Sciatic nerve (tissue), 2 donors: ENCODE measurements at regions not wholly inside any gene's neighbourhood (a gene's known extent, or its start where the extent isn't known, plus 50 kb on each side); places are given as distances from the start of the nearest gene placed in this dataset.
"Not testable (repeated sequence)": the region's sequence is repeated elsewhere in the genome, so short reads cannot be mapped to it uniquely, and the experiment has no call there.

Experiments
- ATAC-seq: fragments of 200-7000 bp; cut with Tn5 transposase; one replicate; pipeline ENCODE4 v1.9.1; 2020; ENCODE audit warnings: mild to moderate bottlenecking, moderate library complexity
- DNase-seq: peaks from one replicate; pipeline ENCODE4 v3.0.0-alpha.2; 2020; ENCODE audit warnings: low spot score
- intact Hi-C: fragments of 100-400 bp; cut with DNase I; formaldehyde crosslinking; loops from one replicate; pipeline ENCODE4 v1.14.2; 2022
- donor health status: DM: no; HTN: no; CAD: no.
- donor health status: DM: no; HTN: no; CAD: no.

- ATAC-seq, result no peak
- intact Hi-C loops, result no loop called here
- DNase-seq, result no peak
These were observed 68.9 kb downstream of the CYP26B1 start for GRCh38 chr2:72078773-72079172.

DNA sequence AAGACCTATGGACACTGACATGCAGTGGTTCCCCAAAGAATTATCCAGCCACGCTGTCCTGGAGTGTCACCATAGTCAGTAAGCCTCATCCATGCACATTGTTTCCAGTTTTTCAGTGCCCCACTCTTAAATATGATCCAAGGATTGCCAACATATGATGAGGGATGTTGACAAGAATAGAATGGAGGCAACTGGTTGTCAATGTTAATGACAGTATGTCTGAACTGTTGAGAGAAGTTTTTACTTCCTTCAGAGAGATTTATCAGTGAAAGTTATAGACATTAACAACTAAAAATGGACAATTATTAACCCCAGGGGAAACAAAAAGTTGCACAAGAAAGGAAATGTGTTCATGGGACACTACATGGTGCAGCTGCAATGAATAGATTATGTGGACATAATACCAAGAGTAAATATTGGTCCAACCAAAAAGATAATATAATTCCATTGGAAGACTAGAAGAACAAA lies 69.9 kb downstream of the CYP26B1 start:
- intact Hi-C loops, result no loop called here
- no peak for DNase-seq
- ATAC-seq, result no peak

DNA sequence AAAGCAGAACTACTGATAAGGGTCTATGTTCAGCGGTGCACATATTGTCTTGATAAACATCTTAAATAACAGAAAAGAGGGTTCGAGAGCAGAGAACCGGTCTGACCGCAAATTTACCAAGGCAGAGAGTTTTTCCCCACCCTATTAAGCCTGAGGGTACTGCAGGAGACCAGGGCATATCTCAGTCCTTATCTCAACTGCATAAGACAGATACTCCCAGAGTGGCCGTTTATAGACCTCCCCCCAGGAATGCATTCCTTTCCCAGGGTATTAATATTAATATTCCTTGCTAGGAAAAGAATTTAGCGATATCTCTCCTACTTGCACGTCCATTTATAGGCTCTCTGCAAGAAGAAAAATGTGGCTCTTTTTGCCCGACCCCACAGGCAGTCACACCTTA lies 74.3 kb downstream of the CYP26B1 start:
- ATAC-seq, DNase-seq, intact Hi-C loops: not testable (repeated sequence)

DNA sequence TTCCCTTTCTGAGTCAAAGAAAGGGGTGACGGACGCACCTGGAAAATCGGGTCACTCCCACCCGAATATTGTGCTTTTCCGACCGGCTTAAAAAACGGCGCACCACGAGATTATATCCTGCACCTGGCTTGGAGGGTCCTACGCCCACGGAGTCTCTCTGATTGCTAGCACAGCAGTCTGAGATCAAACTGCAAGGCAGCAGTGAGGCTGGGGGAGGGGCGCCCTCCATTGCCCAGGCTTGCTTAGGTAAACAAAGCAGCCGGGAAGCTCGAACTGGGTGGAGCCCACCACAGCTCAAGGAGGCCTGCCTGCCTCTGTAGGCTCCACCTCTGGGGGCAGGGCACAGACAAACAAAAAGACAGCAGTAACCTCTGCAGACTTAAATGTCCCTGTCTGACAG lies 83.5 kb downstream of the CYP26B1 start:
- intact Hi-C loops, DNase-seq, ATAC-seq: not testable (repeated sequence)

DNA sequence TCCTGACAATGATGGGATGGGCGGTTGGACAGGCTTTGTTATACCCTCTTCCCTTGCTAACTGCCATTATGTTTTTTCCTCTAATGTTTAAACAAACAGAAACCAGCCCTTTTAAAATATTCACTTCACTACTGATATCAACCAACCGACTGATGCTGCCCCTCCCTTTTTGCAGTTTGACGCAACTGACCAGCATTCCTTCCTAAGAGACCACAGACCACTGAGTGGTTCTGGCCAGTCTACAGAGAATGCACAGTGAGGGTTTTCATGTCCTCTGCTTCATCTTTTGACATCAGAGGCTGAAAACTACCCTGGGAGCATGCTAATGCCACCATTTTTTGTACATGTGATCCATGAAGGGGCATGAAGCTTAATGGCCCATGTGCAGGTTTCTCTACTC lies 85.3 kb downstream of the CYP26B1 start:
- ATAC-seq (no peak), DNase-seq (no peak)
- intact Hi-C loops, result no loop called here

GRCh38 chr2:72057308-72057707 lies 90.4 kb downstream of the CYP26B1 start:
- intact Hi-C loops, result no loop called here
- DNase-seq (no peak), ATAC-seq (no peak)

- ATAC-seq (no peak), DNase-seq (no peak)
- intact Hi-C loops, result no loop called here
These were observed 95.6 kb downstream of the CYP26B1 start for GRCh38 chr2:72051971-72052505.

DNA sequence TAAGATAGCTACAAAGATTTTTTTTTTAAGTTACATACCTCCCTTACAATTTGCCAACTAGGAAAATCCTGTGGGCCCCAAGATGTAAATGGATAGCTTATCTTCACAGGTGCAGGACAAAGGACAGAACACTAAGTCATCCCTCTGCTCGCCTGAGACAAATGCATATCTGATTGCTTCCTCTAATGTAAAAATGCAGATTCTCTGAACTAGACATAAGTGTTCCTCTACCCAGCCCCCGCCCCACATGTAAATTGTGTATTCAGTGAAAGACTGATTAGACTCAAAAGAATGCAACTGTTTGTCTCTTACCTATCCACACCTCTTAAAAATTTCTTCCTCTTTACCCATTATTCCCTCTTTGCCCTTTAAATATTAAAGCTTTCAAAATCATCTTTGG lies 96.5 kb downstream of the CYP26B1 start:
- DNase-seq (no peak), ATAC-seq (no peak)
- intact Hi-C loops, result no loop called here

GRCh38 chr2:72050734-72051133 lies 96.9 kb downstream of the CYP26B1 start:
- intact Hi-C loops, result no loop called here
- ATAC-seq (no peak), DNase-seq (no peak)

GRCh38 chr2:72048881-72049477 lies 98.7 kb downstream of the CYP26B1 start:
- DNase-seq (no peak), ATAC-seq (no peak)
- intact Hi-C loops, result no loop called here

DNA sequence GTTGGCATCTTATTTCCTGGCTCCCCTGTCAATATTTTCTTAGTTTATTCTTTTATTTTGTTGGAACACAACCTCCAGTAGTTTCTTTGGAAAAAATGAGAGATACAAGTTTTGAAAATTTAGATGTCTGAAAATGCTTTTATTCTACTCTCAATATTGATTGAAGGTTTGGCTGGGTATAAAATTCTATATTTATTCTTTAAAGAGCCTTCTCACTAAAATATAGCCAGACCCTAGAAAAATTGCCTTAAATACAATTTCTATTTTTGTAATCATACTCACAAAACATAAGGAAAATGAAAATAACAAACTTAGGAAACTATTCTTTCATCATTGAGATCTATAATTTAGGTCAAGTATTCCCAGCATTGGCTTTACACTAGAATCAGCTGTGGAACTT lies 103.7 kb downstream of the CYP26B1 start:
- intact Hi-C loops, result no loop called here
- no peak for ATAC-seq
- DNase-seq, result no peak

- DNase-seq, result peak; percentile 39
- intact Hi-C loops, result no loop called here
- ATAC-seq, result no peak
These were observed 106.0 kb downstream of the CYP26B1 start for GRCh38 chr2:72041638-72042111.

DNA sequence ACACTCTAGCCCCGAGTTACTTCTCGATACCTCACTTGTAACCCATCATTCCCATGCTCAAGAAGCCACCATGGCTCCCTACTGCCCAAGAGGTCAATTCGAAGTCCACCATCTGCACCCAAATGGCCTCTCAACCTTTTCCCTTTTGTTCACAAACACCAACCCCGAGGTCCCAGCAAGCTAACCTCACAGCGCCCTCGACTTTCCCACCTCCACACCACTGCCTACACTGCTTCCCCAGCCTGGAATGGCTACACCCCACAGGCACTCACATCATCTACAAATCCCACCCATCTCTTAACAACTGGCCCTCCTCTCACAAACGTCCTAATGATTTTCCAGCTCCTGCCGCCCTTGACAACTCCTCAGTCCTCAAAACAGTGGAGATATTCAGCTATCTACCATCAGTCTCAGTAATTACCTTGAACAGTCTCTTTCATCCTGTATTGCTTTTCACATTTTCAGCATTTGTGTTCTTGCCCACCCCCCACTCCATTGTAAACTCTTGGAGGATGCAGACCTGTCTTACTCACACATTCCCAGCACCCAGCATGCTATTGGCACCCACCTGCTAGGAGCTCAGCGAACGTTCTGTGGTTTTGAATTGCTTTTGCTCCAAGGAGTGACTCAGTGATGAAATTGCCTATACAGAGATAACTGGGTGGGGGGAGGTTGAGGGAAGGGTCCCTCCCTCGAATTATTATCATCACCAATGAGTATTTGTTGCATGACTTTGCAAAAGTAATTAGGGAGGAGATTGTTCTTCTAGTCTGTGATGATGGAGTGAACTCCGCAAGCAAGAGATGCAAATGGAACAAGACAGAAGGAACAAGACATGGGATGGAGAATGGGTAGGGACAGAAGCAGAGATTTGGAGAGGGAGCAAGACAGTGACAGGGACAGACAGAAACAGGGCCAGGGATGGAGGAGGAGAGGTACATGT lies 106.8 kb downstream of the CYP26B1 start:
- intact Hi-C loops, result no loop called here
- DNase-seq, result peak; percentile 14
- no peak for ATAC-seq

- DNase-seq, result peak; percentile 17
- intact Hi-C loops, result no loop called here
- no peak for ATAC-seq
These were observed 109.1 kb downstream of the CYP26B1 start for GRCh38 chr2:72038524-72038923.

- ATAC-seq (no peak), DNase-seq (peak; percentile 27)
- intact Hi-C loops, result no loop called here
These were observed 110.4 kb downstream of the CYP26B1 start for GRCh38 chr2:72037261-72037666.

- intact Hi-C loops, result no loop called here
- DNase-seq, result no peak
- ATAC-seq, result no peak
These were observed 111.1 kb downstream of the CYP26B1 start for GRCh38 chr2:72036595-72036994.

GRCh38 chr2:72036173-72036545 lies 111.5 kb downstream of the CYP26B1 start:
- peak; percentile 26 for DNase-seq
- intact Hi-C loops, result no loop called here
- ATAC-seq, result no peak

- ATAC-seq, result no peak
- intact Hi-C loops, result no loop called here
- DNase-seq, result peak; percentile 57
These were observed 112.0 kb downstream of the CYP26B1 start for GRCh38 chr2:72035518-72036172.

DNA sequence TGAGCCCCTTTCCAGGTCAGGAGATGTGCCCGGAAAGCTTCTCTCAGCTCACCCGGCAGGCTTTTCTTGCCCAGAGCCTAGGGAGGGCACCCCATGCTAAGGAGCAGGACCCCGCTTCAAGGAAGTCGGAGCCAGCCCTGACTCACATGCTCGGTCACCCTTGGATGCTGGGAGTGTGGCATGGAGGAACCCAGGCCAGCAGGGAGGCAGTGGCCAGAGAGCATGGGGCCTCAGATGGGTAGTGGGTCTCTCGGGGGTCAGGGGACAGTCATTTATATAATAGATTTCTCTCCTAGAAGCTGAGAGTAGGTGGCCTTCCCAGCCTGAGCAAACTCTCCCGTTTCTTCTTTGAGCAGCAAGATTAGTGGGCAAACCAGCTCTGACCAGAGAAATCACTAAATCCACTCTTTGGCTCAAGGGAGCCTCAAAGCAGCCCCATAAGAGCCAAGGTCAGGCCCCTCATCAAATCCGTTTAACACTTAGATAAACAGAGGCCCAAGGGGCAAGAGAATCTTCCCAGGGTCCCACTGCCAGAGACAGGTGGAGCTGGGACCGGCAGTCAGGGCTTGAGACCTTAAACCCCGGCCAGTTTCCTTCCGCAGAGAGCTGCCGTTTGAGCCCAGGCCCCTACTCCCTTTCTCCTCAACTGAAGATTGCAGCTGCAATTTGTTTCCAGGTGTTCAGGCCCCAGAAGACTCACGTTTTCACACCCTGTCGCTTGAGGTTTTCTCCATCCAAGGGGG lies 113.1 kb downstream of the CYP26B1 start:
- DNase-seq (peak; percentile 47), ATAC-seq (no peak)
- intact Hi-C loops, result no loop called here
